WTC11 (cell line): ENCODE measurements at regions not wholly inside any gene's neighbourhood (a gene's known extent, or its start where the extent isn't known, plus 50 kb on each side); places are given as distances from the start of the nearest gene placed in this dataset.

Experiments
- ATAC-seq: fragments of 200-7000 bp; cut with Tn5 transposase; 2 replicates; pipeline ENCODE4 v1.10.0; 2021; ENCODE audit warnings: mild to moderate bottlenecking, moderate library complexity
- CTCF ChIA-PET: fragments of 300-600 bp; sonication (Branson Sonifier 250); formaldehyde crosslinking; loops from one replicate; lab custom pipeline; 2021; ENCODE audit warnings: antibody characterized with exemption; lab: Charles Lee
- POLR2A ChIA-PET: fragments of 350-600 bp; sonication (Branson Sonifier 250); formaldehyde crosslinking; loops from one replicate; lab custom pipeline; 2021; ENCODE audit warnings: antibody characterized with exemption; lab: Charles Lee
- DNase-seq: peaks from one replicate; pipeline ENCODE4 v3.0.0; 2021; ENCODE audit warnings: low spot score
- H3K27ac Mint-ChIP-seq: 2 replicates; pipeline ENCODE4 v1.8.0; 2021; ENCODE audit warnings: mixed read lengths
- H3K27me3 Mint-ChIP-seq: 2 replicates; pipeline ENCODE4 v1.8.0; 2021; ENCODE audit warnings: low read depth, mild to moderate bottlenecking, moderate library complexity, mixed read lengths
- H3K36me3 Mint-ChIP-seq: 2 replicates; pipeline ENCODE4 v1.8.0; 2021; ENCODE audit warnings: mixed read lengths
- H3K4me1 Mint-ChIP-seq: 2 replicates; pipeline ENCODE4 v1.8.0; 2022; ENCODE audit warnings: mixed read lengths
- H3K4me3 Mint-ChIP-seq: 2 replicates; pipeline ENCODE4 v1.8.0; 2021; ENCODE audit warnings: mild to moderate bottlenecking, moderate library complexity, mixed read lengths
- H3K9me3 Mint-ChIP-seq: 2 replicates; pipeline ENCODE4 v1.8.0; 2021; ENCODE audit warnings: mixed read lengths
- EMX1 ChIP-seq: fragments of 250-450 bp; sonication (Bioruptor Pico); IDR thresholded peaks from 2 replicates; pipeline ENCODE4 v1.8.0; 2021; ENCODE audit warnings: mild to moderate bottlenecking
- ETV6 ChIP-seq: sonication (generic); formaldehyde crosslinking; IDR thresholded peaks from 2 replicates; pipeline ENCODE4 v1.8.1; 2022; ENCODE audit warnings: mild to moderate bottlenecking, missing genetic modification reagents
- FOXK1 ChIP-seq: sonication (generic); formaldehyde crosslinking; IDR thresholded peaks from 2 replicates; pipeline ENCODE4 v1.8.0; 2022; ENCODE audit warnings: mild to moderate bottlenecking, moderate library complexity, missing genetic modification reagents
- GRHL2 ChIP-seq: fragments of 250-450 bp; sonication (Bioruptor Pico); IDR thresholded peaks from 2 replicates; pipeline ENCODE4 v1.8.0; 2022; ENCODE audit warnings: mild to moderate bottlenecking, moderate library complexity; ENCODE audit not compliant: insufficient replicate concordance, severe bottlenecking
- JUN ChIP-seq: sonication (generic); formaldehyde crosslinking; IDR thresholded peaks from 2 replicates; pipeline ENCODE4 v1.8.0; 2023; ENCODE audit warnings: mild to moderate bottlenecking, missing genetic modification reagents
- MYBL2 ChIP-seq: sonication (generic); formaldehyde crosslinking; IDR thresholded peaks from 2 replicates; pipeline ENCODE4 v1.8.1; 2023; ENCODE audit warnings: mild to moderate bottlenecking, moderate library complexity, missing genetic modification reagents
- NR2C2 ChIP-seq: sonication (generic); formaldehyde crosslinking; IDR thresholded peaks from 2 replicates; pipeline ENCODE4 v1.8.0; 2022; ENCODE audit warnings: mild to moderate bottlenecking, missing genetic modification reagents
- SMAD3 ChIP-seq: sonication (generic); formaldehyde crosslinking; IDR thresholded peaks from 2 replicates; pipeline ENCODE4 v1.8.0; 2022; ENCODE audit warnings: missing genetic modification reagents, mild to moderate bottlenecking, borderline replicate concordance
- SMAD4 ChIP-seq: sonication (generic); formaldehyde crosslinking; IDR thresholded peaks from 2 replicates; pipeline ENCODE4 v1.8.0; 2022; ENCODE audit warnings: mild to moderate bottlenecking, missing genetic modification reagents
- SOX15 ChIP-seq: fragments of 250-450 bp; sonication (Bioruptor Pico); IDR thresholded peaks from 2 replicates; pipeline ENCODE4 v1.9.0; 2021; ENCODE audit warnings: mild to moderate bottlenecking
- TCF7 ChIP-seq: sonication (generic); formaldehyde crosslinking; IDR thresholded peaks from 2 replicates; pipeline ENCODE4 v1.8.0; 2022; ENCODE audit warnings: mild to moderate bottlenecking, low read depth, missing genetic modification reagents, moderate library complexity
- ZNF416 ChIP-seq: fragments of 250-450 bp; sonication (Bioruptor Pico); IDR thresholded peaks from 2 replicates; pipeline ENCODE4 v1.9.0; 2021; ENCODE audit warnings: mild to moderate bottlenecking, inconsistent platforms
- TF ChIP-seq, protein P1 (sequence below): sonication (generic); formaldehyde crosslinking; IDR thresholded peaks from 2 replicates; pipeline ENCODE4 v1.8.0; 2023; ENCODE audit warnings: missing genetic modification reagents
- TF ChIP-seq, protein P2 (sequence below): fragments of 250-450 bp; sonication (Bioruptor Pico); IDR thresholded peaks from 2 replicates; pipeline ENCODE4 v1.9.0; 2021; ENCODE audit warnings: mild to moderate bottlenecking
- TF ChIP-seq, protein P3 (sequence below): sonication (generic); formaldehyde crosslinking; IDR thresholded peaks from 2 replicates; pipeline ENCODE4 v1.8.1; 2022; ENCODE audit warnings: low read depth, mild to moderate bottlenecking, moderate library complexity, missing genetic modification reagents, borderline replicate concordance
- TF ChIP-seq, protein P4 (sequence below): sonication (generic); formaldehyde crosslinking; IDR thresholded peaks from 2 replicates; pipeline ENCODE4 v1.8.1; 2022; ENCODE audit warnings: mild to moderate bottlenecking, moderate library complexity, missing genetic modification reagents
- TF ChIP-seq, protein P5 (sequence below): fragments of 250-450 bp; sonication (Bioruptor Pico); conservative IDR thresholded peaks from 2 replicates; pipeline ENCODE4 v1.9.0; 2021; ENCODE audit warnings: mild to moderate bottlenecking
- TF ChIP-seq, protein P6 (sequence below): sonication (generic); formaldehyde crosslinking; IDR thresholded peaks from 2 replicates; pipeline ENCODE4 v1.8.0; 2023; ENCODE audit warnings: mild to moderate bottlenecking, missing genetic modification reagents
- TF ChIP-seq, protein P7 (sequence below): sonication (generic); formaldehyde crosslinking; IDR thresholded peaks from 2 replicates; pipeline ENCODE4 v1.8.0; 2022; ENCODE audit warnings: mild to moderate bottlenecking, missing genetic modification reagents

DNA sequence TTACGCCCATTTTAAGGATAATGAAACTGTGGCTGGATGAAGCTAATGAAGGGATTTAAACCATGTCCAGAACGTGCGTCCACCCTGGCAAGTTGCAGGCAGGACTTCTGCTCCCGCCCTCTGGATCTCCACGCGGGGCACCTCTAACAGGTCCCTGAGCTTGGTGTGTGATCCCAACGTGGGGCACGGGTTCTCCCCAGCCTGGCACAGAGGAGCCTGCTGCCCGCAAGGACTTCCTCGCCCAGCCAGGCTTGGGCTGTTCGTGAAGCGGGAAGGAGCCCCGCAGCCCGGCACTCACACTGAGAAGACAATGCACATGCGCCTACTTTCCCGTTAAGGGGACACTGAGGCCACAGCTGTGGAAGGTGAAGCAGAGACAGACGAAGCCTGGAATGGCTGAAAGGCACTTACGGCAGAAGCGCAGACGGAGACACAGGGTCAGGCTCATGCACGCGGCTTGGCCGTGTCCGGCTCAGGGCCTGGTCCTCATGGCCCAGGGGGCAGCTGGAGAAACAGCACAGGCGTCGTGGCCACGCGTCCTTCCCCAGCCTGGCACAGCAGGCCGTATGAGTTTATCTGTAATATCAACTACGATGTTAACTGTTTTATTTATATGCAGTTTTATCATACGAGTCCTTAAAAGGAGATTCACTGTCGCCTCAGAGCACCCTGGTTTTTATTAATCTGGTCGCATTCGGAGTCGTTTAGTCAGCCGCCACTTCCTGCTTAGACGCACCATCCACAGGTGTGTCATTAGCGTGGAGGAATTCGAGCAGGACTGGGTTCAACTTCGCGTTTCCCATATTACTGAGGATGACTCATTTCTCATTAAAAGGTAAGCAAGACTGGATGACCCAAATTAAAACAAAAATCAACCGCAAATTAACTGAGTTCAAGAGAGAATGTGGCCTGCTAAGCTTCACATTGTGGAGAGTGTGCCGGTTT, 835.9 kb downstream of the GALR1 start:
- H3K27ac Mint-ChIP-seq = no peak overlapping the region
- H3K36me3 Mint-ChIP-seq = peaks cover 29% of the 10 kb centered on the region

More for the DNA sequence above, 835.9 kb downstream of the GALR1 start:
- TF ChIP-seq SMAD3 (CRISPR knock-in tag) = no peak
- TF ChIP-seq FOXK1 (CRISPR knock-in tag) = no peak
- TF ChIP-seq, protein P1, sequence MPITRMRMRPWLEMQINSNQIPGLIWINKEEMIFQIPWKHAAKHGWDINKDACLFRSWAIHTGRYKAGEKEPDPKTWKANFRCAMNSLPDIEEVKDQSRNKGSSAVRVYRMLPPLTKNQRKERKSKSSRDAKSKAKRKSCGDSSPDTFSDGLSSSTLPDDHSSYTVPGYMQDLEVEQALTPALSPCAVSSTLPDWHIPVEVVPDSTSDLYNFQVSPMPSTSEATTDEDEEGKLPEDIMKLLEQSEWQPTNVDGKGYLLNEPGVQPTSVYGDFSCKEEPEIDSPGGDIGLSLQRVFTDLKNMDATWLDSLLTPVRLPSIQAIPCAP (CRISPR knock-in tag) = no peak
- no peak for TF ChIP-seq NR2C2
- no peak for TF ChIP-seq ETV6 (CRISPR knock-in tag)
- TF ChIP-seq, protein P2, sequence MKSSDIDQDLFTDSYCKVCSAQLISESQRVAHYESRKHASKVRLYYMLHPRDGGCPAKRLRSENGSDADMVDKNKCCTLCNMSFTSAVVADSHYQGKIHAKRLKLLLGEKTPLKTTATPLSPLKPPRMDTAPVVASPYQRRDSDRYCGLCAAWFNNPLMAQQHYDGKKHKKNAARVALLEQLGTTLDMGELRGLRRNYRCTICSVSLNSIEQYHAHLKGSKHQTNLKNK (CRISPR knock-in tag) = no peak
- no peak for TF ChIP-seq GRHL2 (CRISPR knock-in tag)
- TF ChIP-seq SOX15 (CRISPR knock-in tag) = no peak
- no peak for TF ChIP-seq EMX1 (CRISPR knock-in tag)
- TF ChIP-seq, protein P3, sequence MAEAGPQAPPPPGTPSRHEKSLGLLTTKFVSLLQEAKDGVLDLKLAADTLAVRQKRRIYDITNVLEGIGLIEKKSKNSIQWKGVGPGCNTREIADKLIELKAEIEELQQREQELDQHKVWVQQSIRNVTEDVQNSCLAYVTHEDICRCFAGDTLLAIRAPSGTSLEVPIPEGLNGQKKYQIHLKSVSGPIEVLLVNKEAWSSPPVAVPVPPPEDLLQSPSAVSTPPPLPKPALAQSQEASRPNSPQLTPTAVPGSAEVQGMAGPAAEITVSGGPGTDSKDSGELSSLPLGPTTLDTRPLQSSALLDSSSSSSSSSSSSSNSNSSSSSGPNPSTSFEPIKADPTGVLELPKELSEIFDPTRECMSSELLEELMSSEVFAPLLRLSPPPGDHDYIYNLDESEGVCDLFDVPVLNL (CRISPR knock-in tag) = no peak
- no peak for TF ChIP-seq ZNF416 (CRISPR knock-in tag)
- TF ChIP-seq, protein P4, sequence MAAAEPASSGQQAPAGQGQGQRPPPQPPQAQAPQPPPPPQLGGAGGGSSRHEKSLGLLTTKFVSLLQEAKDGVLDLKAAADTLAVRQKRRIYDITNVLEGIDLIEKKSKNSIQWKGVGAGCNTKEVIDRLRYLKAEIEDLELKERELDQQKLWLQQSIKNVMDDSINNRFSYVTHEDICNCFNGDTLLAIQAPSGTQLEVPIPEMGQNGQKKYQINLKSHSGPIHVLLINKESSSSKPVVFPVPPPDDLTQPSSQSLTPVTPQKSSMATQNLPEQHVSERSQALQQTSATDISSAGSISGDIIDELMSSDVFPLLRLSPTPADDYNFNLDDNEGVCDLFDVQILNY = no peak
- TF ChIP-seq, protein P5, sequence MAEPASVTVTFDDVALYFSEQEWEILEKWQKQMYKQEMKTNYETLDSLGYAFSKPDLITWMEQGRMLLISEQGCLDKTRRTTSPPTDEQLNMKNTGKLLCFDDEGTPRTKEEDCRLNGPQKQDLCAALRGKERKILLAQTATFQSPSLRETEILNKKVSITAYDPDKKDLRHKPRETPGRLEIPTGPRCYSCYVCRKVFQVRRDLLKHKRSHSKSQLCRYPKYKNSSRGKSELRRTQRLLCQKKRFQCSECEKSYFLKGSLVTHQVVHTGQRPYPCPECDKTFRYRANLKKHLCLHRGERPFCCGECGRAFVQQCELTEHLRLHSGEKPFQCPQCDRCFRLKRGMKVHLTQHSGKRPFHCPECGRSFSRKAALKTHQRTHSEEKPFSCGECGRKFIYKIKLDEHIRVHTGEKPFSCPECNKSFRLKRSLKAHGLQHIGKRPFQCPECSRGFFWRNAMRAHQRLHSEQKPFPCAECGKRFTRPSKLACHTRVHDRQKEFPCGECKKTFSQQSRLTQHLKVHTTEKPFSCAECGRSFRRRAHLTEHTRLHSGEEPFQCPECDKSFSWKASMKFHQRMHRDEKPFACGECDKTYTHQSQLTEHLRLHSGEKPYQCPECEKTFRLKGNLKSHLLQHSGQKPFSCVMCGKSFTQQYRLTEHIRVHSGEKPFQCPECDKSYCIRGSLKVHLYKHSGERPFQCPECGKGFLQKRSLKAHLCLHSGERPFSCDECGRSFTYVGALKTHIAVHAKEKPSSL = no peak
- no peak for TF ChIP-seq SMAD4 (CRISPR knock-in tag)
- no peak for TF ChIP-seq TCF7 (CRISPR knock-in tag)
- no peak for TF ChIP-seq JUN (CRISPR knock-in tag)
- no peak for TF ChIP-seq MYBL2 (CRISPR knock-in tag)
- TF ChIP-seq, protein P6, sequence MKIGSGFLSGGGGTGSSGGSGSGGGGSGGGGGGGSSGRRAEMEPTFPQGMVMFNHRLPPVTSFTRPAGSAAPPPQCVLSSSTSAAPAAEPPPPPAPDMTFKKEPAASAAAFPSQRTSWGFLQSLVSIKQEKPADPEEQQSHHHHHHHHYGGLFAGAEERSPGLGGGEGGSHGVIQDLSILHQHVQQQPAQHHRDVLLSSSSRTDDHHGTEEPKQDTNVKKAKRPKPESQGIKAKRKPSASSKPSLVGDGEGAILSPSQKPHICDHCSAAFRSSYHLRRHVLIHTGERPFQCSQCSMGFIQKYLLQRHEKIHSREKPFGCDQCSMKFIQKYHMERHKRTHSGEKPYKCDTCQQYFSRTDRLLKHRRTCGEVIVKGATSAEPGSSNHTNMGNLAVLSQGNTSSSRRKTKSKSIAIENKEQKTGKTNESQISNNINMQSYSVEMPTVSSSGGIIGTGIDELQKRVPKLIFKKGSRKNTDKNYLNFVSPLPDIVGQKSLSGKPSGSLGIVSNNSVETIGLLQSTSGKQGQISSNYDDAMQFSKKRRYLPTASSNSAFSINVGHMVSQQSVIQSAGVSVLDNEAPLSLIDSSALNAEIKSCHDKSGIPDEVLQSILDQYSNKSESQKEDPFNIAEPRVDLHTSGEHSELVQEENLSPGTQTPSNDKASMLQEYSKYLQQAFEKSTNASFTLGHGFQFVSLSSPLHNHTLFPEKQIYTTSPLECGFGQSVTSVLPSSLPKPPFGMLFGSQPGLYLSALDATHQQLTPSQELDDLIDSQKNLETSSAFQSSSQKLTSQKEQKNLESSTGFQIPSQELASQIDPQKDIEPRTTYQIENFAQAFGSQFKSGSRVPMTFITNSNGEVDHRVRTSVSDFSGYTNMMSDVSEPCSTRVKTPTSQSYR (CRISPR knock-in tag) = no peak
- TF ChIP-seq, protein P7, sequence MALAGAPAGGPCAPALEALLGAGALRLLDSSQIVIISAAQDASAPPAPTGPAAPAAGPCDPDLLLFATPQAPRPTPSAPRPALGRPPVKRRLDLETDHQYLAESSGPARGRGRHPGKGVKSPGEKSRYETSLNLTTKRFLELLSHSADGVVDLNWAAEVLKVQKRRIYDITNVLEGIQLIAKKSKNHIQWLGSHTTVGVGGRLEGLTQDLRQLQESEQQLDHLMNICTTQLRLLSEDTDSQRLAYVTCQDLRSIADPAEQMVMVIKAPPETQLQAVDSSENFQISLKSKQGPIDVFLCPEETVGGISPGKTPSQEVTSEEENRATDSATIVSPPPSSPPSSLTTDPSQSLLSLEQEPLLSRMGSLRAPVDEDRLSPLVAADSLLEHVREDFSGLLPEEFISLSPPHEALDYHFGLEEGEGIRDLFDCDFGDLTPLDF (CRISPR knock-in tag) = no peak
- Mint-ChIP-seq H3K9me3 (peaks cover 45% of the 10 kb centered on the region), H3K27me3 (no peaks in the 10 kb centered on the region; the same call in 1 of the 2 replicates), H3K4me1 (peaks cover 7% of the 10 kb centered on the region), H3K4me3 (no peak overlapping the region)
- ATAC-seq (no peak), DNase-seq (no peak)
- CTCF ChIA-PET = no interaction called here
- POLR2A ChIA-PET = no interaction called here
